ENCODE measurements at regions not wholly inside any gene's neighbourhood (a gene's known extent, or its start where the extent isn't known, plus 50 kb on each side); places are given as distances from the start of the nearest gene placed in this dataset.

- in situ Hi-C loops (cut with MboI; ENCODE audit: low sequenced_read_pairs, unreplicated experiment): no loop called here
- no peak for TF ChIP-seq CTCF (IDR thresholded peaks at IDR 0.05; ENCODE audit: borderline replicate concordance, control extremely low read depth, extremely low read depth, insufficient read depth, missing control alignments)
- no peak for DNase-seq (ENCODE audit: low spot score)
Measured at GRCh38 chr1:244139655-244140054, 88.6 kb downstream of the ZBTB18 start.

DNA sequence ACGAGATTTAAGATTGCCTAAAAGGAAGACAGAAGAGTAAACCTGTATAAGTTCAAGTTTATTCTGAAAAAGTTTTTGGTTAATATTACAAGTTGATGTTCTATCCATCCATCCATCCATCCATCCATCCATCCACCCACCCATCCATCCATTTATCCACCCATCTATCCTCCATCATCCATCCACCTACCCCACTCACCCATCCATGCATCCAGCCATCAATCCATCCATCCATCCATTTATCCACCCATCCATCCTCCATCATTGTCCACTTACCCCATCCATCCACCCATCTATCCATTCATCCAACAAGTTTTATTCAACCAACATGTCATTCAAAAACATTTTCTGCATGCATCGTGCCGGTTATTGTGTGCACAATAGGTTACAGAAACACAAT lies 89.3 kb downstream of the ZBTB18 start:
- in situ Hi-C loops (cut with MboI; ENCODE audit: low sequenced_read_pairs, unreplicated experiment): no loop called here
- no peak for TF ChIP-seq CTCF (IDR thresholded peaks at IDR 0.05; ENCODE audit: borderline replicate concordance, control extremely low read depth, extremely low read depth, insufficient read depth, missing control alignments)

GRCh38 chr1:244144053-244144452 lies 93.0 kb downstream of the ZBTB18 start:
- DNase-seq (ENCODE audit: low spot score): no peak
- in situ Hi-C loops (cut with MboI; ENCODE audit: low sequenced_read_pairs, unreplicated experiment): no loop called here
- TF ChIP-seq CTCF (IDR thresholded peaks at IDR 0.05; ENCODE audit: borderline replicate concordance, control extremely low read depth, extremely low read depth, insufficient read depth, missing control alignments): no peak

More for the DNA sequence above, 89.3 kb downstream of the ZBTB18 start:
- no peak for DNase-seq (ENCODE audit: low spot score)

DNA sequence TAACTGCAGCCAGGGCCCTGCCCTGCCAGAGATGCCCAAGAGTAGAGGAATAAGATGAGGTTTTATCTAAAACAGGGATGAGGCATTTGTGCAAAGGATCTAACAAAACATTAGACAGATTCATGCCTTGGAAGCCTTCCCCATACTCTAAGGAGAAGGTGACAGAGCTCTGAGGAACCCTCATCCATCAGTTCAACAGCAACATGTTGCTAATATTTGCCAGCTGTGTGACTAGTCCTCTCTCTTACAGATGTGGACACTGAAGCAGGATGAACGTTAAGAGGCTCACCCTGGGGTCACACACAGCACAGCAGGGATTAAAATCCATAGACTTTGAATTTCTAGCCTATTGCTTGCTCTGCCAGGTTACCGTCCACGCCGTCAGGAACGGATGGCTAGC lies 99.0 kb downstream of the ZBTB18 start:
- in situ Hi-C loops (cut with MboI; ENCODE audit: low sequenced_read_pairs, unreplicated experiment): no loop called here
- DNase-seq (ENCODE audit: low spot score): no peak
- no peak for TF ChIP-seq CTCF (IDR thresholded peaks at IDR 0.05; ENCODE audit: borderline replicate concordance, control extremely low read depth, extremely low read depth, insufficient read depth, missing control alignments)

GRCh38 chr1:244150665-244151064 lies 99.6 kb downstream of the ZBTB18 start:
- in situ Hi-C loops (cut with MboI; ENCODE audit: low sequenced_read_pairs, unreplicated experiment): no loop called here
- DNase-seq (ENCODE audit: low spot score): peak; percentile 24
- TF ChIP-seq CTCF (IDR thresholded peaks at IDR 0.05; ENCODE audit: borderline replicate concordance, control extremely low read depth, extremely low read depth, insufficient read depth, missing control alignments): no peak

DNA sequence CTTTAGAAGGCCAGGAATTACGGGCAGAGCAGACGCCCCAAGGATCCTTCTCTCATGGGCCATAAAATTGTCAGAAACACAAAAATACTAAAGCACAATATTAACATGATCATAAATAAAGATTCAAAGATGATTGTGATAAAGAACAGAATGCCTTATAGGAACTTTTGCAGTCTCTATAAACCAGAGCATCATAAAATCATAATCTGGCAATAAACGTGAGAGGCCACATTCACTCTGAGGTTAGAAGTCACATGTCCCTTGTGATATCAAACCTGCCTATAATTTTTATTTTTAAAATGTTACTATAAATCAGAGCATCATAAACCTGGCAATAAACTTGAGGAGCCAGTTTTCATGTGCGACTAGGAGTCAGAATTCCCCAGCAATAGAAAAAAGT lies 100.5 kb downstream of the ZBTB18 start:
- in situ Hi-C loops (cut with MboI; ENCODE audit: low sequenced_read_pairs, unreplicated experiment): no loop called here
- DNase-seq (ENCODE audit: low spot score): no peak
- no peak for TF ChIP-seq CTCF (IDR thresholded peaks at IDR 0.05; ENCODE audit: borderline replicate concordance, control extremely low read depth, extremely low read depth, insufficient read depth, missing control alignments)

GRCh38 chr1:244154508-244154871 lies 103.4 kb downstream of the ZBTB18 start:
- DNase-seq (ENCODE audit: low spot score): no peak
- no peak for TF ChIP-seq CTCF (IDR thresholded peaks at IDR 0.05; ENCODE audit: borderline replicate concordance, control extremely low read depth, extremely low read depth, insufficient read depth, missing control alignments)
- in situ Hi-C loops (cut with MboI; ENCODE audit: low sequenced_read_pairs, unreplicated experiment): no loop called here
